UCSD-AML1 (cell line): ENCODE measurements at regions not wholly inside any gene's neighbourhood (a gene's known extent, or its start where the extent isn't known, plus 50 kb on each side); places are given as distances from the start of the nearest gene placed in this dataset.

Experiments used
- DNase-seq: peaks from one replicate; lab custom pipeline; 2025; ENCODE audit not compliant: unreplicated experiment; lab: John Stamatoyannopoulos, UW

DNA sequence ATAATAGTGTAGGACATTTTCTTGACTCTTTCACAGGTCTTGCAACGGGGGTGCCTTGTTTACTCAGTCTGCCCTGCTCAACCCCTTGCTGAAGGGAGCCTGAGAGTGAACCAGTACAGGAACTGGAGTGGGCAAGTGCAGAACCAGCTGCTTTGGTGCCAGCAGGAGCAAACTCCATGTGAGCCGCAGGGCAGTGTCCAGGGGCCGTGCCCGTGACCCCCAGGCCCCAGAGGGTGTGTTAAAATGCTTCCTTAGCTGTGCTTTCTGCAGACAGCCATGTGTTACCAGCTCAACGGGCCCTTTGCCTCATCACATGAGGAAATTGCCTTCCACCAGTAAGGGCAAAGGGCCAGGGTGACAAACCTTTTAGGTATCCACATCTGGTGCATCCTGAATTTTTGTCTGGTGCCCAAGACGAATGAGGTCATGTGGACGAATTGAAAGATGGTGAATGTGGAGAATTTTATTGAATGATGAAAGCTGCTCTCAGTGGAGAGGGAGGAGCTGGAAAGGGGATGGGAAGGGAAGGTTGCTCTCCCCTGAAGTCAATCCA lies 53.6 kb upstream of the OR5D13 start:
- peak; percentile 8 for DNase-seq
